ENCODE measurements at regions not wholly inside any gene's neighbourhood (a gene's known extent, or its start where the extent isn't known, plus 50 kb on each side); places are given as distances from the start of the nearest gene placed in this dataset.
A peak's percentile ranks its signal among the peaks of the same experiment; 100 is the strongest.
"Not testable (repeated sequence)": the region's sequence is repeated elsewhere in the genome, so short reads cannot be mapped to it uniquely, and the experiment has no call there.

- Mint-ChIP-seq H3K27ac (peak overlapping the region in 1 of 7 donors; percentile 63), H3K4me3 (no peak overlapping the region), H3K36me3 (no peaks in the 10 kb centered on the region), H3K9me3 (no peaks in the 10 kb centered on the region), H3K4me1 (peaks cover 0 to 1% (median 0%) of the 10 kb centered on the region in 4 donors), H3K27me3 (peaks cover 0 to 1% of the 10 kb centered on the region in 2 donors)
- intact Hi-C loops (cut with micrococcal nuclease) = no loop called here
- no peaks in the 10 kb centered on the region for H3K9me3 ChIP-seq (ENCODE audit: control insufficient read depth in 1 of 2, low read length in 2 of 2)
- H3K36me3 ChIP-seq (ENCODE audit: insufficient read depth, low read length) = no peaks in the 10 kb centered on the region
- no peak for DNase-seq
- no peaks in the 10 kb centered on the region for H3K4me1 ChIP-seq (ENCODE audit: insufficient read depth, low read length)
- no peak overlapping the region for H3K4me3 ChIP-seq (ENCODE audit: low read length in 2 of 2)
- POLR2A ChIA-PET (ENCODE audit: partially characterized antibody) = no interaction called here
- no peak overlapping the region for H3K27ac ChIP-seq (ENCODE audit: low read depth, low read length)
- CTCF ChIA-PET (ENCODE audit: partially characterized antibody) = no interaction called here
- H3K27me3 ChIP-seq (ENCODE audit: insufficient read depth, low read length) = no peaks in the 10 kb centered on the region
These were observed 125.6 kb downstream of the BANF2 start for GRCh38 chr20:17825252-17825959.

GRCh38 chr20:17824676-17825251 is 125.0 kb downstream of the BANF2 start:
- ChIA-PET POLR2A (ENCODE audit: partially characterized antibody) (no interaction called here), CTCF (ENCODE audit: partially characterized antibody) (no interaction called here)
- H3K4me3 ChIP-seq (ENCODE audit: low read length in 2 of 2) = no peak overlapping the region
- no peak overlapping the region for H3K27ac ChIP-seq (ENCODE audit: low read depth, low read length)
- Mint-ChIP-seq H3K4me3 (no peak overlapping the region), H3K4me1 (peaks cover 0 to 1% (median 0%) of the 10 kb centered on the region in 4 donors), H3K36me3 (no peaks in the 10 kb centered on the region), H3K27me3 (peaks cover 0 to 1% of the 10 kb centered on the region in 2 donors), H3K27ac (no peak overlapping the region), H3K9me3 (peaks cover 0 to 4% (median 2%) of the 10 kb centered on the region in 8 donors)
- H3K27me3 ChIP-seq (ENCODE audit: insufficient read depth, low read length) = no peaks in the 10 kb centered on the region
- DNase-seq = no peak
- no peaks in the 10 kb centered on the region for H3K9me3 ChIP-seq (ENCODE audit: control insufficient read depth in 1 of 2, low read length in 2 of 2)
- no peaks in the 10 kb centered on the region for H3K36me3 ChIP-seq (ENCODE audit: insufficient read depth, low read length)
- no peaks in the 10 kb centered on the region for H3K4me1 ChIP-seq (ENCODE audit: insufficient read depth, low read length)
- intact Hi-C loops (cut with micrococcal nuclease) = no loop called here

DNA sequence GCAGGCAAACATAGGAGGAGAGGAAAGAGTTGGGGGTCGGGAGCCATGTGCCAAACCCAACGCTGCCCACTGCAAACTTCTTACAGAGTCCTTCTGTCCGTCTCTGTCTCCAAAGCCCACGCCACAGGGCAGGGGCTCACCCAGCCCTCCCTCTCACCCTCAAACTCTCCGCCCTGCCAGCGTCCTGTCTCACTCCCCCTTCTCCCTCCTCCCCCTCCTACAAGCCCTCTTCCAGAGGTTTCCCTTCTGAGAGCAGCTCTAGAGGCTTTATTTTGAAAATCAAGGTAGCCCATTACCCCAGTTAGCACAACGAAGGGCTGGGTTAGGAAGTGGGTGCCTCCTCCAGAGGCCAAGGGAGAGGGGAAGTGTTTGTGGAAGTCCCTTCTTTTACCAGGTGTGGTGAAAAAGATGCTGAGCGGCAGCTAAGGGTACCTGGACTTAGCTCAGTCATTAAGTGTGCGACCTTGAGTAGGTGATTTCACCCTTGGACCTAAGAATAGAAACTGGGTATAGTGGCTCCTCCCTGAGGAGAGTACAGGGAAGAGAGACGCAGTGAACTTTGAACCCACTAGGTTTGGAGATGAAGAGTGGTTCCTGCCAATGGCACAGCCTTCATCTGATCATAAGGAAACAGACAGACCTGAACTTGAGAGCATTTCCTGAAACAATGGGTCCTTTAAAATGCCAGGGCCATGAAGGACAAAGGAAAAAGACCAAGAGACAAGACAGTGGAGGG is 123.8 kb downstream of the BANF2 start:
- Histone ChIP-seq H3K4me3 (ENCODE audit: low read length in 2 of 2) (no peak overlapping the region), H3K27me3 (ENCODE audit: insufficient read depth, low read length) (no peaks in the 10 kb centered on the region), H3K4me1 (ENCODE audit: insufficient read depth, low read length) (no peaks in the 10 kb centered on the region), H3K36me3 (ENCODE audit: insufficient read depth, low read length) (no peaks in the 10 kb centered on the region), H3K27ac (ENCODE audit: low read depth, low read length) (no peak overlapping the region), H3K9me3 (ENCODE audit: control insufficient read depth in 1 of 2, low read length in 2 of 2) (no peaks in the 10 kb centered on the region)
- H3K9me3 Mint-ChIP-seq = peaks cover 0 to 11% (median 8%) of the 10 kb centered on the region in 8 donors
- H3K27me3 Mint-ChIP-seq = peaks cover 0 to 1% of the 10 kb centered on the region in 2 donors
- ChIA-PET CTCF (ENCODE audit: partially characterized antibody) (no interaction called here), POLR2A (ENCODE audit: partially characterized antibody) (no interaction called here)
- intact Hi-C loops (cut with micrococcal nuclease) = no loop called here
- no peak for DNase-seq
- peaks cover 0 to 1% (median 0%) of the 10 kb centered on the region in 4 donors for H3K4me1 Mint-ChIP-seq
- no peaks in the 10 kb centered on the region for H3K36me3 Mint-ChIP-seq
- H3K27ac Mint-ChIP-seq = no peak overlapping the region
- no peak overlapping the region for H3K4me3 Mint-ChIP-seq

DNA sequence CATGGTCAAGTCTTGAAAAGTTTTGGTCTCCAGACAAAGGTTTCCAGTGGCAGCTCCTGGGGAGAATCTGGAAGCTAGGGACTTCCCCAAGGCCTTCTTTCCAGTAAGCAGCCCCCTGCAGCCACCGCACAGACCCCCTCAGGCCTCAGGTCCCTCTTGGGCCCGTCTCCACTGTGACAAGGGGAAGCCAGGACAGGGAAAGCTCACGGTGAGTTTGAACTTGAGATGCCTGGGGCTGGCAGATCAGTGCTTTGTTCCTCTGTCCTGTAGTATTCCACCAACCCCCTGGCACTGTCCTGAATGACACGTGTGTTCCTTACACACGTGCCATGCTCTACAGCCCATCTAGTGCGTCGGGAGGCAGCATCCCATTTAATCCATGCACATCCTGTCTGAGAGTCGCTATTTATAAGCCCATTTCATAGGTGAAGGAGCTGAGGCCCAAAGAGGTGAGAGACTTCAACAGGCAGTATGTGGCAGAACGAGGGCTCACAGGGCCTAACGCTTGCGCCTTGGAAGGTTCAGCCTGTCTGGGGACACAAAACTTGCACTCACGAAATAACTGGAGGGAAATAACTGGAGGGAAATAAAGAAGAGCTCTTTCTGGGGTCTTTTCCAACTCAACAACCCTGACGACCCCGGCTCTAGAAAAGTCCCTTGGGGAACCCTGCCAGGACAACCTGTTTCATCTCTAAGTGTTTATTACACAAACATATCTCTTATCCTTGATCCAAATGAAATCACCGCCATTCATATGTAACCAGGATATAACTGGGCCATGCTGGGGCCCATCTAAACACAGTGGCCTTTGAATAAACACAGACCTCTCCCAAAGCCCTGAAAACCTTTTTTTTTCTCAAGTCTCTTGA is 123.0 kb downstream of the BANF2 start:
- POLR2A ChIA-PET (ENCODE audit: partially characterized antibody) = no interaction called here
- CTCF ChIA-PET (ENCODE audit: partially characterized antibody) = interaction anchor here (0.9 kb wide), 1 partner anchor 76 kb away, joined by 3 read pairs; no protein-coding TSS in a partner anchor
- H3K27me3 Mint-ChIP-seq = peaks cover 0 to 1% of the 10 kb centered on the region in 2 donors

GRCh38 chr20:17822039-17822438 is 122.3 kb downstream of the BANF2 start:
- CTCF ChIA-PET (ENCODE audit: partially characterized antibody) = interaction anchor here (0.9 kb wide), 1 partner anchor 77 kb away, joined by 3 read pairs; no protein-coding TSS in a partner anchor
- peaks cover 0 to 1% (median 0%) of the 10 kb centered on the region in 4 donors for H3K4me1 Mint-ChIP-seq
- no peak for DNase-seq
- peaks cover 0 to 11% (median 9%) of the 10 kb centered on the region in 8 donors for H3K9me3 Mint-ChIP-seq
- Histone ChIP-seq H3K9me3 (ENCODE audit: control insufficient read depth in 1 of 2, low read length in 2 of 2) (no peaks in the 10 kb centered on the region), H3K4me3 (ENCODE audit: low read length in 2 of 2) (no peak overlapping the region), H3K36me3 (ENCODE audit: insufficient read depth, low read length) (no peaks in the 10 kb centered on the region), H3K4me1 (ENCODE audit: insufficient read depth, low read length) (no peaks in the 10 kb centered on the region), H3K27ac (ENCODE audit: low read depth, low read length) (no peak overlapping the region), H3K27me3 (ENCODE audit: insufficient read depth, low read length) (no peaks in the 10 kb centered on the region)
- H3K36me3 Mint-ChIP-seq = no peaks in the 10 kb centered on the region
- POLR2A ChIA-PET (ENCODE audit: partially characterized antibody) = no interaction called here
- no peak overlapping the region for H3K27ac Mint-ChIP-seq
- intact Hi-C loops (cut with micrococcal nuclease) = no loop called here
- no peak overlapping the region for H3K4me3 Mint-ChIP-seq
- H3K27me3 Mint-ChIP-seq = peaks cover 0 to 1% of the 10 kb centered on the region in 2 donors

More for the DNA sequence above, 123.0 kb downstream of the BANF2 start:
- H3K9me3 Mint-ChIP-seq = peaks cover 0 to 11% (median 9%) of the 10 kb centered on the region in 8 donors
- H3K27ac Mint-ChIP-seq = no peak overlapping the region
- H3K36me3 Mint-ChIP-seq = no peaks in the 10 kb centered on the region
- Histone ChIP-seq H3K4me1 (ENCODE audit: insufficient read depth, low read length) (no peaks in the 10 kb centered on the region), H3K27ac (ENCODE audit: low read depth, low read length) (no peak overlapping the region), H3K36me3 (ENCODE audit: insufficient read depth, low read length) (no peaks in the 10 kb centered on the region), H3K27me3 (ENCODE audit: insufficient read depth, low read length) (no peaks in the 10 kb centered on the region), H3K9me3 (ENCODE audit: control insufficient read depth in 1 of 2, low read length in 2 of 2) (no peaks in the 10 kb centered on the region), H3K4me3 (ENCODE audit: low read length in 2 of 2) (no peak overlapping the region)
- DNase-seq = no peak
- intact Hi-C loops (cut with micrococcal nuclease) = no loop called here
- H3K4me1 Mint-ChIP-seq = peaks cover 0 to 1% (median 0%) of the 10 kb centered on the region in 4 donors
- no peak overlapping the region for H3K4me3 Mint-ChIP-seq

DNA sequence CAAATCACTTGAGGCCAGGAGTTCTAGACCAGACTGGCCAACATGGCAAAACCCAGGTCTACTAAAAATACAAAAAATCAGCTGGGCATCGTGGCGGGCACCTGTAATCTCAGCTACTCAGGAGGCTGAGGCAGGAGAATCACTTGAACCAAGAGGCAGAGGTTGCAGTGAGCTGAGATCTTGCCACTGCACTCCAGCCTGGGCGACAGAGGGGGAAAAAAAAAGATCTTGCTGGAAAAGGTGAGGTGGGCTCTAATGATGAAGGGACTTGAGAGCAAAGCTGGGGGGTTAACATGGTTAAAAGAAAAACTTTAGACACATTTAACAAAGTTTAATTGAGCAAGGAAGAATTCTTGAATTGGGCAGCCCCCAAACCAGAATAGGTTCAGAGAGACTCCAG is 121.8 kb downstream of the BANF2 start:
- DNase-seq; H3K27ac Mint-ChIP-seq; H3K9me3 ChIP-seq (ENCODE audit: control insufficient read depth in 1 of 2, low read length in 2 of 2); H3K27me3 Mint-ChIP-seq; H3K27ac ChIP-seq (ENCODE audit: low read depth, low read length); intact Hi-C loops (cut with micrococcal nuclease); POLR2A ChIA-PET (ENCODE audit: partially characterized antibody); H3K4me3 ChIP-seq (ENCODE audit: low read length in 2 of 2); H3K4me1 Mint-ChIP-seq; H3K4me3 Mint-ChIP-seq; H3K36me3 Mint-ChIP-seq; H3K4me1 ChIP-seq (ENCODE audit: insufficient read depth, low read length); H3K36me3 ChIP-seq (ENCODE audit: insufficient read depth, low read length); H3K27me3 ChIP-seq (ENCODE audit: insufficient read depth, low read length): not testable (repeated sequence)
- H3K9me3 Mint-ChIP-seq = peaks cover 0 to 11% (median 9%) of the 10 kb centered on the region in 8 donors
- CTCF ChIA-PET (ENCODE audit: partially characterized antibody) = interaction anchor here (0.9 kb wide), 1 partner anchor 78 kb away, joined by 3 read pairs; no protein-coding TSS in a partner anchor

Measured in CD4-positive, alpha-beta memory T cell (primary cell).